GM20431 (cell line): ENCODE measurements at regions not wholly inside any gene's neighbourhood (a gene's known extent, or its start where the extent isn't known, plus 50 kb on each side); places are given as distances from the start of the nearest gene placed in this dataset.

Experiments
- in situ Hi-C: fragments of 300-500 bp; cut with MseI, MboI; formaldehyde crosslinking; loops from one replicate; pipeline ENCODE4 v1.15.0; 2020; ENCODE audit warnings: low sequenced_read_pairs; ENCODE audit not compliant: unreplicated experiment

DNA sequence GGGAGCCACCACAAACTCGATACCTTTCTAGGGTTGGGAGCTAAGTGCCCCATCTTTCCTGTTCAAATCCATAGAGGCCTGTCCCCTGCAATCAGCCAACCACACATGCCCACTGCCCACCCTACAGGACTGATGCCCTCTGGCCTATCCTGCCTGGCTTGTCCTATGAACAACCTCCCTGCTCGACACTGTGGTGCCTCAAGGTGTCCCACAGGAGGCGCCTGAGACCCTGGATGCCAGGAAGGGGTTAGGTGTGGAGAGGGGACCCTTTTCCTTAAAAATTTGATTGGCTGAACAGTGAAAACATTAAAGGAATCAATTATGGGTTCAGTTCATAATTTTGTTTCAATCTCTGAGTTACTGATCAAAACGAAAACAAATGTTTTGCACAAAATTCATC lies 97.3 kb upstream of the FZD10 start:
- in situ Hi-C loops = loop anchor here (25.0 kb wide), 1 partner anchor 272 kb away; the partner anchor contains the start of gene PIWIL1

DNA sequence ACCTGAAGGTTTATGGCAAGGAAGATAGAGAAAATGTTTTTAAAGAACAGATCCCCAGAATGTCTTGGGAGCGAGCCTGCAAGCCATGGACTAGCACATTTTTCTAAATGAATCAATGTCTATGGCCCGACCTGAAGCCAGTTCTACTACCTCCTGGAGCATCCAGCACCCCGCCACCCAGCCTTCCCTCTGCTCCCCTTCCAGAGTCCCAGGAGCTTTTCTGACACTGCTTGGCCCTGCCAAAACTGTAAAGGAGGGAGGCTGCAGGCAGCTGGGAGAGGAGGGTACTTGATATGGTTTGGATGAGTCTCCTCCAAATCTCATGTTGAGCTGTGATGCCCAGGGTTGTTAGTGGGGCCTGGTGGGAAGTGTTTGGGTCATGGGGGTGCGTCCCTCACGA lies 95.5 kb upstream of the FZD10 start:
- in situ Hi-C loops = loop anchor here (25.0 kb wide), 1 partner anchor 271 kb away; the partner anchor contains the start of gene PIWIL1

DNA sequence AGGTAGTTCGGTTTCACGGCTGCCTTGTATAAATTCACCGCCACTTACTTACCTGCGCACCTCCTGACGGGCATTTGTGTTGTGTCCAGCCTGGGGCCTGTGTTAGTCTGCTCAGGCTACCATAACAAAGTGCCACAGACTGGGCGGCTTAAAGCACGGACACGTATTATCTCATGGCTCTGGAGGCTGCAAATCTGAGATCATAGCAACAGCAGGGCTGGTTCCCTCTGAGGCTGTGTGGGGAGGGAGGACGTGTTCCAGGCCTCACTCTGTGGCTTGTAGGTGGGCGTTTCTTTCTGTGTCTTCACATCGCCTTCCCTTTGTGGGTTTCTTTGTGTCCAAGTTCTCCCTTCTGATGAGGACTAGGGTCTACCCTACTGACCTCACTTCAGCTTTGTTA lies 93.5 kb upstream of the FZD10 start:
- in situ Hi-C loops = loop anchor here (25.0 kb wide), 1 partner anchor 269 kb away; the partner anchor contains the start of gene PIWIL1

DNA sequence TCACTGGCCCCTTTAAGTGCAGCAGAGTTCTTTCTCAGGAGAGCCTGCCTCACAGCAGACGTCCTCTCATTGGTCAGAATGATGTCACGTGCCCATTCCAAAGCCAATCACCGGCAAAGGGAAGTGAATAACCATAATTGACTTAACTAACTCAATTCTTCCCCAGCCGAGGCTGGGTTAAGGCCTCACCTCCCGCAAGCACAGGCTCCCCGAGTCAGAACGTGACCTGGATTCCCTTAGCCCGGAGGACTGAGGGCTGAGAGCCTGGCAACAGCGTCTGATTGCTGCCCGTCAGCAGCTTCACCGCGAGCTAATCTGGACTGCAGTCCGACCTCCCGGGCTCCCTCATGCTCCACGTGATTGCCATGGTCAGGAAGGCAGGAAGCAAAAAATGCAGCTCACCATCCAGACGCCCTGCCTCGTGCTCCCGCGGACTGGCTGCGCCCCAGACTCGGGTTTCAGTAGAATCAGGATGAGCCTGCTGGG lies 92.1 kb upstream of the FZD10 start:
- in situ Hi-C loops = loop anchor here (25.0 kb wide), 1 partner anchor 267 kb away; the partner anchor contains the start of gene PIWIL1

DNA sequence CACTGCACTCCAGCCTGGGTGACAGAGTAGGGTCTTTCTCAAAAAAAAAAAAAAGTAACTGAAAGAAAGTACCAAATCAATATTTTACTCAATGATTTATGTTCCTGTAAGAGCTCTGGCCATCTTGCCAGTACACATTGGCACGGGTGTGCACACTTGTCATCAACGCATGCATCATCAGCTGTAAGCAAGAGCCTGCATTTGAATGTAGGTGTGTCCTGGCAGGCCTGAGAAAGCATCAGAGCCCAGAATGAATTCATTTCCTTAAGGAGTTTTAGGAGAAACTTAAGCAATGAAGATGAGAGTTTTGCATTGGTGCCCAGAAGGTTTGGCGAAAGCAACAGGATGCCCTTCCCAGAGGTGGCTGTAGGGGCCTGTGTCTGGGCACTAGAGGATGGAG lies 88.5 kb upstream of the FZD10 start:
- in situ Hi-C loops = loop anchor here (25.0 kb wide), 1 partner anchor 264 kb away; the partner anchor contains the start of gene PIWIL1

DNA sequence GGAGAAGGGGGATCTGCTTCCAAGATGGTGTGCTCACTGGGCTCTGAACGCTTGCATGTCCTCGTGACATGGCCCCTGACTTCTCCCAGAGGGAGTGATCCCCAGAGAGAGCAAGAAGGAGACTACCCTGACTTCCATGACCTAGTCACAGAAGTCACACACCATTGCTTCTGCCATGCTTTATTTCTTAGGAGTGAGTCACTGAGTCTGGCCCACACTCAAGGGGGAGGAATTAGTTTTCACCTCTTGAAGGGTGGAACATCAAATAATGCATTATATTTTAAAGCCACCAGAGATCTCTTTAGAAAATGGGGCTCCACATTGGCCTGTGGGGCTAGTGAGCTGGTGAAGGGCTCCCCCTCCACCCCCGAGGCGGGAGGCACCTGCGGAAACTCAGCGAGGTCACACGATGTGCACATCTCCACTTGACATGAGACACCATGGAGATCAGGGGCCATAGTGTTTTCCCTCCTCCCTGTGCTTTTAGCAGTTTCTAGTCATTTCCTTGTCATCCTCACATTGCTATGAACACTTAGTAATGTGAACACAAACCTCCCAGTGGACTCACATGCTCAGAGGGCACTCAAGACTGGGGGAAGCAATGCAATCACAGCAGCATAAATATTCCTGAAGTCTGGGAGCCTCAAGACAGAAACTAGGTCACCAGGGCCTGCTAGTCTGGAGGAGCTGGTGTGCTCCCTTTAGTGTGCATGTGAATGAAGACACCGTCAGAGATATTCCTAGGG lies 87.4 kb upstream of the FZD10 start:
- in situ Hi-C loops = loop anchor here (25.0 kb wide), 1 partner anchor 262 kb away; the partner anchor contains the start of gene PIWIL1

DNA sequence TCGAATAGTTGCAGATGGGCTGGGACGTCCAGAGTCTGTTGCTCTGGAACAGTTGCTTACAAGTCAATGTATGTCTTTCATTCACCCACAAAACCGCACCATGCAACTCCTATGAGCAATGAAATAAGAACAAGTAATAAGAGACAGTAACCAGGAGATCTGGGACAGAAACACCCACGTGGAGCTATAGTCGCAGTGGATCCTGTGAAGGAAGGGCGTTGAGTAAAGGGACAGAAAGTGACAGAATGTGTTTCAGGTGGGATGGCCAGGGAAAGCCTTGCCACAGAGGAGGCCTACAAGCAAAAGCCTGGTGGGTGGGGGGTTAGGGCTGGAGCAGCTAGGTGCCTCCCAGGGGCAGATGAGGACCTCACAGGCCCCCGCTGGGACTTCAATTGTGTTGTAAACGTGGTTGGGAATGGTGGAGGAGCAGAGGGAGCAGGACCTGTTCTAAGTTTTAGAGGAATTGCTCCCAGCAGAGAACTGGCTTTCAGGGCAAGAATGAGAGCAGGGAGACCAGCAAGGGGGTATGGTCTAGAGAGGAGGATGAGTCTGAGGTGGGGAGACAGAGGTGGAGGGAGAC lies 86.7 kb upstream of the FZD10 start:
- in situ Hi-C loops = no loop called here

DNA sequence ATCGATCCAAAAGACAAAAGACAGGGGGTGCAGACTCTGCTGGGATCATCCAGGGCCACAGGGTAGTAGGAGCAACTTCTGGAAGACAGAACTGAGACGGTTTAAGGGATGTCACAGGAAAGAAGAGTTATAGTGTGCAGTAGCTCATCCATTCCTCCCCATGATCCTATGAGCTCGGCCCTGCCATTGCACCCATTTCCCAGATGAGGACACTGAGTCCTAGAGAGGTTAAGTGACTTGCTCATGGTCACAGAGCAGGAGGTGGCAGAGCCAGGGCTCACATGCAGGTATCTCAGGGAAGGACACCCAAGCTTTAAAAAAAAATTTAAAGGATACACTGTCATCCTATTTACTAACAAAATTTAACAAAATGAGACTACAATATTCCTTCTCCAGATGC lies 86.1 kb upstream of the FZD10 start:
- in situ Hi-C loops = no loop called here

DNA sequence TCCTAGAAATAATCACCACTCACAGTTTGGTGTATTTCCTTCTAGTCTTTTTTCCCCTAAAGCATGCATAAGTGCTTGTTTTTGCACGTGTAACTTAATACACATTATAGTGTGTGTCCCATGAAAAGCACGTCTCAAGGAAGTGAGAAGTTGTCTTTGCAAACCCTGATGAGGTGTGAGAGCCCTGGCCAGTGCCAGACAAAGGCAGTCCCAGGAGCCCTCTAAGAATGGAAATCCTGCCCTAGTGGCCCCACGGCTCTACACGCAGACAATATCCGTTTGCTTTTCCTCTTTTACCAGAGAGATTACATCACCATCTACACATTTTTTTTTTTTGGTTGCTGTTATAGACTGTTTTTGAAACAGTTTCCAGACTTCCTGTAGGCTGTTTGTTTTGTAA lies 85.5 kb upstream of the FZD10 start:
- in situ Hi-C loops = no loop called here

DNA sequence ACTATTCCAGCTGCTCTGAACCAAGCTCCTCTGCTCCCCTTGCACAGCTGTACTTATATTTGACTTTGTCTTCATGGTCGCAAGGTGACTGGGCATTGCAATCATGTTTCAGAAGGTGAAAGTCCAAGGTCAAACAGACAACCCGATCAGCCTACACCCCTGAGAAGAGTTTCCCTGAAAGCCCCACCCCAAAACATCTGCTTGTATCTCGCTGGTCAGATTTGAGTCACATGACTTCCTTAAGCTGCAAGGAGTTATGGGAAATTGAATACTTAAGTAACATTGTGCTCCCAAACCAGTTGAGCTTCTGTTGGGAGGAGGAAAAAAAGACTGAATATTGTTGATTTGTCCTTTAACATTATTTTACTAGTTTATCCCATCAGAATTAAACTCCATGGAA lies 83.4 kb upstream of the FZD10 start:
- in situ Hi-C loops = no loop called here

DNA sequence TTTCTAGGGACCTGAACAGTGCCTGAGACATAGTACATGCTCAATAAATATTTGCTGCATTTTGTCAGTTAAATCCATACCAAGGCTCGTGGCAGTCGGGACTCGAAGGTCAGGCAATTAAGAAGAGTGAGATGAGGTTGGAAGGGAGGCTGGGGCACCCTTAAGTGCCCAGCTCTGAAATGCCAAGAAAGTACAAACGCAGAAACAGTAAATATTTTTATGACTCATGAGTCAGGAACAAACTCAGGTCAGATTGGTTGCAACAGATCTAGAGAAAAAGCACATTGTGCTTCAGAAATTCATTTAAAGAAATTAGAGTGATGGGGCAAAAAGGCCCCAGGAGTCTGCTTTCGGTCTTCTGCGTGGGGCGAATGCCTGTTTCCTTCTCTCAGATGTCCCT lies 83.0 kb upstream of the FZD10 start:
- in situ Hi-C loops = no loop called here

DNA sequence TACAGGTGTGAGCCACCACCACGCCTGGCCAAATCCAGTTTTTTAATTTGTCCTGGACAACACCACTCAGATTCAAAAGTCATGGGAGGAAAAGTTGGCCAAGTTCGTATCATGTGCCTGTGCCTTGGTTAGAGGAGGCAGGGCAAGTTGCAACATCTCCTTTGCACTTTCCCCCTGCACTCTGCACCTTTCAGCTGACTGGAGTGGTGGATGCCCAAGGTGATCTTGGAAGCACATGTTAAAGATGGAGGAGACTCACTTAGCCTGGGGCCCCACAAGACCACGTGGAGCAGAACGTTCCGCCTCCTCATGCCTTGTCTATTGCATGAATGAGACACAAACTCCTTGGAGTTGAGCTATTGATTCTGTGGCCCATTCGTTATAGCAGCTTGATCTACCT lies 82.1 kb upstream of the FZD10 start:
- in situ Hi-C loops = no loop called here

DNA sequence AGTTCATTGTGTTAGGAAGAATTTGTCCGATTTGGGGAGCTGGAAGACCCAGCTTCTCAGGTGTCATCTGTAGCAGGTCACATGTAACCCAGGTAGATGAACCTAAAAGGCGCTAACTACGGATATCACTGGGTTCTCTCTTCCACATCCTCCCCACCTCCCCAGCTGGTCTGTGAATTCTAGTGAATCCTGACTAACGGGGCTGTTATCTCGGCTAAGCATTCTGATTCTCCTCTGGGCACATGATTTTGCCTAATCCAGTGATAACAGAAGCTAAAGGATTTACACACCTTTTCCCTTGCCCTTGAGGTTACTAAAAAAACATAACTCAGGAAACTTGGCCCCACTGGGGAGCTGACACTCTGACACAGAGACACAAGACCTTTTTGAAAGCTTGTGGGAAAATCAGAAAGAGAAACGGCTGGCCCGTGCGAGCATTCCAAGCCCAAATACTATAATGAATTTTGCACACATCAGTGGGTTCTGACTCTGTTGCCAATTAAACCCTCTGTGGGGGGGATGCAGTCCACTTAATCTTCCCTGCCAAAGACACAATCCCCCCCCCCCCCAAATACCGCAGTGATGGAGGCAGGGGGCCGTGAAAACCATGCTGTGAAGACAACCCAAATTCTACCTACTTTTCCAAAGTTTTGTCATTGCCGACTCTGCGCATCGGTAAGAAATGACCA lies 81.0 kb upstream of the FZD10 start:
- in situ Hi-C loops = no loop called here

DNA sequence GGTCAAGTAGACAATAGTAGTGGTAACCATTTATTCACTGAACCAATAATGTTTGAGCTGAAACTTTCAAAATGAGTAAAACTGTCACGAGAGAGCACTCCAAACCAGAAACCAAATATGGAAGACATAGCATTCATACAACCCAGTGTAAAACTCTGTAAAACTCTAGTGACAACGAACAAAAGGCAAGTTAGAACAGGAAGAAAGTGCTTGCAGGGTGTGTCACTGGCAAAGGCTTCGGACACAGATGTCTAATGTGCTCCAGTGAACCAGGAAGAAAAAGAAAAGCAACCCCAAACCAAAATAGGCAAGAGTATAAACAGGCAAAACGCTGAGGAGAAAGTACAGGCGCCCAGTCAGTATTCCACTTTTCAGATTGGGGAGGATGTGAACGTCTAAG lies 79.3 kb upstream of the FZD10 start:
- in situ Hi-C loops = no loop called here

DNA sequence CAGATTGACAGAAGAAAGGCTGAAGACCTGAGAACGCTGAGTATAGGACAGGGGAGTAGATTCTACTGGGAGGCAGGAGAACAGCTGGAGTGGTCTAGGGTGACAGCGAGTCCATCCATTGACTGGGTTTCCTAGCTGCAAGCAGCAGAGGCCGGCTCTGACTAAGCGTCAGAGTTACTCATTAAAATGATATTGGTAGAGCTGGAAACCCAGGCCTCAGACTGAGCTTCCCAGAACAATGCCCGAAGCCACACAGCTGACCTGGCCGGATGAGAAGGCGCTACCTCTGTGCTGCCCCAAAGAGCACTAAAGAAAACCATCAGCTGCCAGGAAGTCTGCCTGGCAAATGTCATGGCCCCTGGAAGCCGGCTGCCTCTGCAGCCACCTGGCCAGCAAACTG lies 78.5 kb upstream of the FZD10 start:
- in situ Hi-C loops = no loop called here

DNA sequence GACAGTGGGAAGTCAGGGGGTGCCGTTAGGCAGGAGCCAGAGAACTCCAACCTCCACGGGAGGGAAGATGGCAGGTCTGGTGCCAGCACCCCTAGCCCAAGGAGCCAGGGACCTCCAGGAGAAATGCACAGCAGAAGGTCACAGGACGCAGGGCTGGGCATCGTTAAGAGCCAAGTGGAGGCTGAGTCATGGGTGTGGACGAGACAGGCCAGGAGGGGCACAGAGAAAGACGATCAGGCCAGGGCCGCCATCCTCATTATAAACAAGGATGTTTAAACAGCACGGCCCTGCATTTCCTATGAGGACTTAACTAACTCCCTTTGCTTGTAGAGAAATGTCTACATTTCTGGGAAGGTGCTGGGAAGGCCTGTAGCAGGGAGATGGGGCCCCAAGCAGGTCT lies 77.9 kb upstream of the FZD10 start:
- in situ Hi-C loops = no loop called here

DNA sequence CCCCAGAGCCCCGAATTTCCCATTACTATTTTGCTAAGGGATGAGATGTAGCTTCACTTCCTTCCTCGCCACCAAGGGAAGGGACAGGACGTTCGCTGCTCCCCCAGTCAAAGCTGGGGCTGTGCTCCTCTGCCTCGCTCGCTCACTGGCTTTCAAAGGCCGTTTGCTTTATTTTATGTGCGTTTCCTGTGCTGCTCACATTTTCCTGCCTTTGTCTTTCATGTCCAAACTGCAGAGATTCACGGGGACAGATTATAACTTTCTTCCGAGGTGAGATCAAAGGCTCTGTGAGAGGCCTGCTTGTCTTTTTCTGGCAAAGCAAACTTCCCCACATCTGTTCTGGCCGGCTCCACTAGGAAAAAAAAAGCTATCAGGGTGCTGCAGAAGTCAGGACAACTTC lies 76.0 kb upstream of the FZD10 start:
- in situ Hi-C loops = no loop called here

DNA sequence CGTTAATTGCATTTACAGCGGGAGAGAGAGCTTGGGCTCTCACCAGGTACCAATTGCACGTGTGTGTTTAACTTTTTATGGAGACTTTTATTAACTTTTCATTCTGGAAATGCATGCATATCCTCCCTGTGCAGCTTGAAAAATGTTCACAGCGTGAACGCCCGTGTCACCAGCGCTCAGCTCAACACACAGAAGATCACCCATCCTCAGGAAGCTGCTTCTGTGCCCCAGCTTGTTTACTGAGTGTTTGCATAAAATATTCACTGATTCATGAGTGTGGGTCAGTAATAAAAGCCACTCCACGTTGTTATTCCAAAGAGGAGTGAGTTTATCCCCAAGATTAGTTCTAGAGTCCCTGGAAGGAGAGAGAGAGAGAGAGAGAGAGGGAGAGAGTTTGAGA lies 75.5 kb upstream of the FZD10 start:
- in situ Hi-C loops = no loop called here

DNA sequence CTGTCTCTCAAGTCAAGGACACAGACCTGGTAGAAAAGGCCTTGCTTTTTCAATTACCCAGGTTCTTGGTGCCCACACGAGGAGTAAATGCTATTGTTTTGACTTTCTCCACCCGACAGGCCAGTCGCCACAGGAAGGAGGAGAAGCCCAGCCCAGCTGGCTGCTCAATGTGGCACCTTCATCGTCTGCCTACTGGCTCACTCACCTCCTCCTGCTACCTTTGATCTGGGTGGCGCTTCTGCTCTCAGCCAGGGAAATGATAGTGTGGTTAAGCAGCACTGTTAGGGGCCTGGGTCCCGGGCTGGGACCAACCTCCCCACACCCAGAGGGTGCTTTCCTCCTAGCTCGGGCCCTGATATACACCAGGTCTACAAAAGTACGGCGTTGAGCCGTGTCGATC lies 75.0 kb upstream of the FZD10 start:
- in situ Hi-C loops = no loop called here

DNA sequence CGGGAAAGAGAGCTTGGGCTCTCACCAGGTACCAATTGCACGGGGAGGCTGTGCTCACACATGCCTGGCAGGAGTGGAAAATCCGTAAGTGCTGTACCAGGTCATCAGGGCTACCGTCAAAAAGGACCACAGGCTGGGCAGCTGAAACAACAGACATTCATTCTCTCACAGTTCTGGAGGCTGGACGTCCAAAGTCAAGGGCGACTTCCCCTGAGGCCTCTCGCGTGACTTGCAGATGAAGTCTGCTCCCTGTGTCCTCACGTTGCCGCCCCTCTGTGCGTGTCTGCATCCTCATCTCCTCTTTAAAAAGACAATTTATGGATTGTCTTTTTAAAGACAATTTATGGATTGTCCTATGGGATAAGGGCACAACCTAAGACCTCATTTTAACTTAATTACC lies 73.8 kb upstream of the FZD10 start:
- in situ Hi-C loops = no loop called here

DNA sequence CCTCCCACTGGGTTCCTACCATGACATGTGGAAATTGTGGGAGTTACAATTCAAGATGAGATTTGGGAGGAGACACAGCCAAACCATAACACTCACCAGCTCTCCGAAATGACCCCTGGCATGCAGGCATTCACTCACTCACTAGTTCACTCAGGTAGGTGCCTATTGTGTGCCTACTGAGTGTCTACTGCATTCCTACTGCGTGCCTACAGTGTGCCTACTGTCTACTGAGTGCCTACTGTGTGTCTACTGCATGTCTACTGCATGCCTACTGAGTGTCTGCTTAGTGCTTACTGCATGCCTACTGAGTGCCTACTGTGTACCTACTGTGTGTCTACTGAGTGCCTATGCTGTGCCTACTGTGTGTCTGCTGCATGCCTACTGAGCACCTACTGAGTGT lies 71.7 kb upstream of the FZD10 start:
- in situ Hi-C loops = no loop called here
